Coronary artery (tissue), 2 donors: ENCODE measurements at regions not wholly inside any gene's neighbourhood (a gene's known extent, or its start where the extent isn't known, plus 50 kb on each side); places are given as distances from the start of the nearest gene placed in this dataset.
A peak's percentile ranks its signal among the peaks of the same experiment; 100 is the strongest.

Experiments used
- DNase-seq: peaks from one replicate; pipeline ENCODE4 v3.0.0-alpha.2; 2017; ENCODE audit warnings: low spot score
- H3K27ac ChIP-seq, 2 donors: fragments of 200-600 bp; sonication (generic); one replicate each; pipeline ENCODE4 v1.5.1; 2016 to 2019
- H3K4me3 ChIP-seq: fragments of 200-600 bp; sonication (generic); 2 replicates; pipeline ENCODE4 v1.5.1; 2016; ENCODE audit warnings: mild to moderate bottlenecking, moderate library complexity
- TF ChIP-seq, protein P1 (sequence below): fragments of 200-600 bp; sonication (generic); IDR thresholded peaks from one replicate; pipeline ENCODE4 v1.5.1; 2019; ENCODE audit warnings: antibody characterized with exemption

DNA sequence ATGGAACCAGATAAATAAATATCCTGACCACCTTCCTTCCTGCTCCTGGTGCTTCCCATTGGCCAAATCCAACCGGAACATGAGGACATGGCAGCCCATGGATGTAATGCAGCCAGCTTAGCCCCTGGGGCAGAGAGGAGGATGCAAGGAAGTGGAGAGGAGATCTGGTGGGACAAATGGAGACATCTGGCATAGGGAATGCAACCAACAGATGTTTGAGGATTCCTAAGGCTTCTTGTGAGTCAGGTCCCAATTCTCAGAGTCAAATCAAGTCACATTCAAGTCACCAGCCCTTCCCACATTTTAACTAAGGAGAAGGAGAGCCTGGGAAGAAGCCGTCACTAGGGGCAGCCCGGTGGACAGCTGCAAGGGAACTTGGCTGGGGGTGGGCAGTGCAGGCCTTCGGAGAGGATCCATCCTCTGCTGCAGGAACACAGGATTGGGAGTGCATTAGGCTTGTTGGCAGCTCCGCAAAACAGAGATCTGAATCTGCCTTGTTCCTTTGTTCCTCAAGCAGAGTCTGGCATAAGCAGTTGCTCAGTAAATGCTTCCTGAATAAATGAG is 62.8 kb upstream of the HS3ST2 start:
- TF ChIP-seq, protein P1, sequence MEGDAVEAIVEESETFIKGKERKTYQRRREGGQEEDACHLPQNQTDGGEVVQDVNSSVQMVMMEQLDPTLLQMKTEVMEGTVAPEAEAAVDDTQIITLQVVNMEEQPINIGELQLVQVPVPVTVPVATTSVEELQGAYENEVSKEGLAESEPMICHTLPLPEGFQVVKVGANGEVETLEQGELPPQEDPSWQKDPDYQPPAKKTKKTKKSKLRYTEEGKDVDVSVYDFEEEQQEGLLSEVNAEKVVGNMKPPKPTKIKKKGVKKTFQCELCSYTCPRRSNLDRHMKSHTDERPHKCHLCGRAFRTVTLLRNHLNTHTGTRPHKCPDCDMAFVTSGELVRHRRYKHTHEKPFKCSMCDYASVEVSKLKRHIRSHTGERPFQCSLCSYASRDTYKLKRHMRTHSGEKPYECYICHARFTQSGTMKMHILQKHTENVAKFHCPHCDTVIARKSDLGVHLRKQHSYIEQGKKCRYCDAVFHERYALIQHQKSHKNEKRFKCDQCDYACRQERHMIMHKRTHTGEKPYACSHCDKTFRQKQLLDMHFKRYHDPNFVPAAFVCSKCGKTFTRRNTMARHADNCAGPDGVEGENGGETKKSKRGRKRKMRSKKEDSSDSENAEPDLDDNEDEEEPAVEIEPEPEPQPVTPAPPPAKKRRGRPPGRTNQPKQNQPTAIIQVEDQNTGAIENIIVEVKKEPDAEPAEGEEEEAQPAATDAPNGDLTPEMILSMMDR = no peak
- Histone ChIP-seq H3K4me3 (no peak overlapping the region), H3K27ac (no peak overlapping the region)
- DNase-seq = no peak

DNA sequence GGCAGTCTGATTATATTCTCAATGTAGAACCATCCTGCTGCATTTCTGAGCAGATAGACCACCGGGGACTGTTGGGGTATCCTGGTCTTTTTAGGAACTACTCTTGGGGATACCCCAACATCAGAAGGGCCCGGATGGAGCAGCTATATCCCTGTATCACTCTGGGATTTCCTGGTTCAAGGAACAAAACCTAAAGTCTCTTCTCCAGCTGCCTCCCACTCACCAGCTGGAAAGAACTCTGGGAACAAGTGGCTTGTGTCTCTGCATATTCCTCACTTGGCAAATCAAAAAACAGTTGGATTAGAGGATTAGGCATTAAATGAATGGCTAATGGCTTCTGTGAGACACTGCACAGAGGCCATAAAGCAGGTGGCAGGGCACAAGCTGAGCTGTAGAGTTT is 62.3 kb upstream of the HS3ST2 start:
- DNase-seq = no peak
- TF ChIP-seq, protein P1 = no peak
- Histone ChIP-seq H3K27ac (no peak overlapping the region), H3K4me3 (no peak overlapping the region)

DNA sequence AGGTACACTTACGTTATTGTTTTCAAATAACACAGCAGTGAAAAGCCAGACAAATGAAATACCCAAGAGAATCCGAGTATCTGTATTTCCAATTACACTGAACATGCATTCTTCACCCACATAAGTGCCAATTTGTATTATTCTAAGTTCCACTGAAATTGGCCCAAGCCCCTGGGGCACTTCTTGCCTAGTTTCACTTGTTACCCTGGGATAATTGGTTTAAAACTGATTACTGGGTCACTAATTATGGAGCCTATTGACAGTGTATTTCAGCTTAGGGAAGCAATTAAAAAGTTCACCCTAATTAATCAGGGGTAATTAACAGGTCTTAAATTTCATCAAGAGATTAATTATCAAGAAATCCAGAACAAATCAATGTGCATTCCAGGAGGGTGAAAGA is 60.5 kb upstream of the HS3ST2 start:
- no peak for DNase-seq
- Histone ChIP-seq H3K4me3 (no peak overlapping the region), H3K27ac (no peak overlapping the region)
- TF ChIP-seq, protein P1 = no peak

DNA sequence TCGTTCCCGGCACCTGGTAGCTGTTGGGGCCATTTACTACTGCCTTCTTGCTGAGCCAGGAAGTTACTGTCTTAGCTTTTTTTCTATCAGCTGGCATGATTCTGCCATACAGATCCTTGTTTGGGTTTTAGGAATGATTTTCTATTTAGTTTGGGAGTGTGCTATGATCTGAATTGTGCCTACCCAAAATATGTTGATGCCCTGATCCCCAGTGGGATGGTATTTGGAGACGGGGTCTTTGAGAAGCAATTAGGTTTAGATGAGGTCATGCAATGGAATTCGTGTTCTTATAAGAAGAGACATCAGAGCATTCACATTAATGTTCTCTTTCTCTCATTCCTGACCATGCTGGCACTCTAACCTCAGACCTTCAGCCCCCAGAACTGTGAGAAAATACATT is 59.4 kb upstream of the HS3ST2 start:
- Histone ChIP-seq H3K4me3 (no peak overlapping the region), H3K27ac (no peak overlapping the region)
- no peak for DNase-seq
- TF ChIP-seq, protein P1 = no peak

DNA sequence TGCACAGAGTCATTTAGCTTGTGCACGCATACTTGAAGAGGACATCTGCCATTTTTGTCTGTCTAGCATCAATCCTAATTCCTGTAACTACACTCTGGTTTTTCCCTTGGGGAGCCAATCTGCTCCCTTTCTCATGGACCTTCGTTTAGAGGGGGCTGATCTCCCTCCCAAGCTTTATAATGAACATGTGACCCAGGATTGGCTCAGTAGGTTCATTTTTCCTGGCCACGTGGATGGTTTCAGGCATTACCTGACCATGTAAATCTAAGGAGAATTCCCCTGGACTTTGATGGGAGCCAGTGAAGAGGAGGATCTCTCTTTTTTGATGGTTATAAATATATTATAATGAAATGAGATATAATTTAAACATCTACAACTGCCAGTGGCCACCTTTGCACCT is 56.8 kb upstream of the HS3ST2 start:
- no peak overlapping the region for H3K4me3 ChIP-seq
- DNase-seq = no peak
- TF ChIP-seq, protein P1 = no peak
- H3K27ac ChIP-seq = no peak overlapping the region

DNA sequence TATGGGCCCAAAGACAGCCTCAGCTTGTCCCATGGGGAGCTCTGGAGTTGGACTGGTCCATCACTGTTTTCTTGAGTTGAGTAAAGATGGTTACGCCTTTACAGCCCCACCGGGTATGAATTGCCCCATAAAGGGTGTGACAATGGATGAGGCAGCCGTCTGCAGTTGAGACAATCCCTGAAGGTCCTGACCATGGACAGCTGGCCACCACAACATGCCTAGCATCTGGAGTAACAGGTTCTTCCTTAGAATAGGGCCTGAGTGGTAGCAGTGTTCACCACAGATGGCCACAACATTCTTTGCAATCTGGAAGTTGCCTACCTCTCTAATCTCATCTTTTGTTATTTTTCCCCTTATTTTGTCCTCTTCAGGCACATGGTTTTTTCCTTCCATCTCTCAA is 51.5 kb upstream of the HS3ST2 start:
- TF ChIP-seq, protein P1 = no peak
- no peak for DNase-seq
- Histone ChIP-seq H3K4me3 (no peak overlapping the region), H3K27ac (no peak overlapping the region)

DNA sequence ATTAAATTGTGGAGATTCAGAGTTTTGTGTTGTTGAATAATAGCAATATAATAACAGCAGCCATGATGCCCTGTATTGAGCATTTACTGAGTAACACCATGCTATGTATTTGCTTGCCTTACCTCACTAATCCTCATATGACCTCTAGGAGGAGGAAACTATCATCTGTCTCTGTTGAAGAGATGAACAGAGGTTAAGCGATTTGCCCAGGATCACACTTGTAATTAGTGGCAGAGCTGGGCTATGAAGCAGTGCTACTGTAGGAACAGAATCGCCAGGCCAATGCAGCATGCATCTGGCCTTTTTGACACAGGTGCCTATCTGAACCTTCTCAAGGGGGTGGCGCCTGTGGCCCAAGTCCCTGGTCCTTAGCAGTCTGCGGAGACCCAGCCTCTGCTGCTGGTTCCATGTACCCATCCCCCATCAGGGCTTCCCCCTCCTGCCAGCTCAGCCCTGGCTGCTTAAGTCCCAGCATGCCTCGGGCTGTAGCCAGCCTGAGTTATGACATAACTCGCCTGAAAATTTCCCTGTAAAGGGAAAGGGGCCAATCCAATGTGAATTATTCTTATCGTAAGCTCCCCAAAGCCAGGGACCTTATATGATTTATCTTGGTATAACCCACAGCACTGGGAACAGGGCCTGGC is 50.4 kb upstream of the HS3ST2 start:
- DNase-seq = no peak

More for the DNA sequence above, 50.4 kb upstream of the HS3ST2 start:
- no peak overlapping the region for H3K4me3 ChIP-seq
- TF ChIP-seq, protein P1 = no peak
- peak overlapping the region; percentile 7 to 31 for H3K27ac ChIP-seq
